ENCODE measurements at regions not wholly inside any gene's neighbourhood (a gene's known extent, or its start where the extent isn't known, plus 50 kb on each side); places are given as distances from the start of the nearest gene placed in this dataset.
"Not testable (repeated sequence)": the region's sequence is repeated elsewhere in the genome, so short reads cannot be mapped to it uniquely, and the experiment has no call there.

DNA sequence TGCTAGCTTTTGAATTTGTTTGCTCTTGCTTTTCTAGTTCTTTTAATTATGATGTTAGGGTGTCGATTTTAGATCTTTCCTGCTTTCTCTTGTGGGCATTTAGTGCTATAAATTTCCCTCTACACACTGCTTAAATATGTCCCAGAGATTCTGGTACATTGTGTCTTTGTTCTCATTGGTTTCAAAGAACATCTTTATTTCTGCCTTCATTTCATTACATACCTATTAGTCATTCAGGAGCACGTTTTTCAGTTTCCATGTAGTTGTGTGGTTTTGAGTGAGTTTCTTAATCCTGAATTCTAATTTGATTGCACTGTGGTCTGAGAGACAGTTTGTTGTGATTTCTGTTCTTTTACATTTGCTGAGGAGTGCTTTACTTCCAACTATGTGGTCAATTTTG, 51.2 kb upstream of the MB21D2 start:
- TF ChIP-seq EZH2 (IDR thresholded peaks at IDR 0.05; ENCODE audit: insufficient read depth, low read length); CTCF (IDR thresholded peaks at IDR 0.05; ENCODE audit: insufficient read depth, low read depth, low read length): not testable (repeated sequence)

Measured in astrocyte (in vitro differentiated cells and primary cell).